HG02571 (cell line): ENCODE measurements at regions not wholly inside any gene's neighbourhood (a gene's known extent, or its start where the extent isn't known, plus 50 kb on each side); places are given as distances from the start of the nearest gene placed in this dataset.

ENCODE experiments used
- ATAC-seq: cut with Tn5 transposase; IDR thresholded peaks from one replicate; pipeline ENCODE4 v1.9.1; 2021; ENCODE audit warnings: mild to moderate bottlenecking, moderate library complexity; ENCODE audit not compliant: unreplicated experiment

- no peak for ATAC-seq
These were observed 239.1 kb downstream of the ZNF674 start for GRCh38 chrX:46306103-46306502.

- no peak for ATAC-seq
These were observed 239.8 kb downstream of the ZNF674 start for GRCh38 chrX:46305431-46305830.

- no peak for ATAC-seq
These were observed 243.3 kb downstream of the ZNF674 start for GRCh38 chrX:46301903-46302302.

- no peak for ATAC-seq
These were observed 246.4 kb downstream of the ZNF674 start for GRCh38 chrX:46298821-46299220.

GRCh38 chrX:46295963-46296362, 249.3 kb downstream of the ZNF674 start:
- ATAC-seq = no peak

- no peak for ATAC-seq
These were observed 251.0 kb downstream of the ZNF674 start for GRCh38 chrX:46294234-46294633.

- no peak for ATAC-seq
These were observed 265.3 kb downstream of the ZNF674 start for GRCh38 chrX:46279925-46280313.

GRCh38 chrX:46279214-46279924, 265.9 kb downstream of the ZNF674 start:
- no peak for ATAC-seq

GRCh38 chrX:46278572-46278971, 266.6 kb downstream of the ZNF674 start:
- no peak for ATAC-seq

- no peak for ATAC-seq
These were observed 276.8 kb downstream of the ZNF674 start for GRCh38 chrX:46268412-46268811.

- no peak for ATAC-seq
These were observed 281.7 kb downstream of the ZNF674 start for GRCh38 chrX:46263494-46263893.

GRCh38 chrX:46262304-46262703, 282.9 kb downstream of the ZNF674 start:
- ATAC-seq = no peak

GRCh38 chrX:46260499-46260898, 284.7 kb downstream of the ZNF674 start:
- ATAC-seq = no peak

GRCh38 chrX:46258356-46258755, 286.9 kb downstream of the ZNF674 start:
- no peak for ATAC-seq

- ATAC-seq = no peak
These were observed 287.8 kb downstream of the ZNF674 start for GRCh38 chrX:46257451-46257879.

- ATAC-seq = no peak
These were observed 288.3 kb downstream of the ZNF674 start for GRCh38 chrX:46256875-46257274.

- ATAC-seq = no peak
These were observed 290.2 kb downstream of the ZNF674 start for GRCh38 chrX:46255046-46255445.

- no peak for ATAC-seq
These were observed 290.6 kb downstream of the ZNF674 start for GRCh38 chrX:46254641-46255040.

GRCh38 chrX:46251755-46252154, 293.5 kb downstream of the ZNF674 start:
- no peak for ATAC-seq

- ATAC-seq = no peak
These were observed 295.1 kb downstream of the ZNF674 start for GRCh38 chrX:46250151-46250550.

GRCh38 chrX:46247456-46247855, 297.8 kb downstream of the ZNF674 start:
- ATAC-seq = no peak

GRCh38 chrX:46244451-46244850, 300.8 kb downstream of the ZNF674 start:
- no peak for ATAC-seq

GRCh38 chrX:46236411-46236810, 308.8 kb downstream of the ZNF674 start:
- ATAC-seq = no peak
